Effector memory CD4-positive, alpha-beta T cell (primary cell): ENCODE measurements at regions not wholly inside any gene's neighbourhood (a gene's known extent, or its start where the extent isn't known, plus 50 kb on each side); places are given as distances from the start of the nearest gene placed in this dataset.

Source experiments
- DNase-seq, 3 donors: peaks; one replicate each; pipeline ENCODE4 v3.0.0-alpha.2; 2020
- H3K27ac ChIP-seq: 2 replicates; pipeline ENCODE4 v1.7.0; 2013; ENCODE audit warnings: mild to moderate bottlenecking, low read length, moderate library complexity; ENCODE audit not compliant: insufficient read depth, poor library complexity, severe bottlenecking
- H3K27me3 ChIP-seq: replicated peaks from 2 replicates; pipeline ENCODE4 v1.7.0; 2013; ENCODE audit warnings: mild to moderate bottlenecking, low read length; ENCODE audit not compliant: insufficient read depth, control insufficient read depth, poor library complexity, severe bottlenecking
- H3K36me3 ChIP-seq: 2 replicates; pipeline ENCODE4 v1.7.0; 2013; ENCODE audit warnings: mild to moderate bottlenecking, low read length, moderate library complexity; ENCODE audit not compliant: control insufficient read depth, insufficient read depth
- H3K4me1 ChIP-seq: 2 replicates; pipeline ENCODE4 v1.7.0; 2013; ENCODE audit warnings: low read length, mild to moderate bottlenecking; ENCODE audit not compliant: control insufficient read depth, insufficient read depth, poor library complexity, severe bottlenecking
- H3K4me3 ChIP-seq: 2 replicates; pipeline ENCODE4 v1.7.0; 2013; ENCODE audit warnings: low read length, low read depth, mild to moderate bottlenecking; ENCODE audit not compliant: insufficient read depth, poor library complexity, severe bottlenecking
- H3K9me3 ChIP-seq: 2 replicates; pipeline ENCODE4 v1.7.0; 2013; ENCODE audit warnings: mild to moderate bottlenecking, low read length, moderate library complexity; ENCODE audit not compliant: control insufficient read depth

GRCh38 chr5:71895546-71895945, 176.5 kb downstream of the CARTPT start:
- Histone ChIP-seq H3K27me3 (no peaks in the 10 kb centered on the region), H3K27ac (no peak overlapping the region), H3K4me3 (no peak overlapping the region), H3K9me3 (no peaks in the 10 kb centered on the region), H3K36me3 (no peaks in the 10 kb centered on the region), H3K4me1 (no peaks in the 10 kb centered on the region)
- no peak for DNase-seq

GRCh38 chr5:71899865-71900342, 180.8 kb downstream of the CARTPT start:
- no peaks in the 10 kb centered on the region for H3K36me3 ChIP-seq
- H3K27ac ChIP-seq, result no peak overlapping the region
- H3K4me3 ChIP-seq, result no peak overlapping the region
- DNase-seq, result no peak
- no peaks in the 10 kb centered on the region for H3K27me3 ChIP-seq
- H3K4me1 ChIP-seq, result no peaks in the 10 kb centered on the region
- H3K9me3 ChIP-seq, result no peaks in the 10 kb centered on the region

DNA sequence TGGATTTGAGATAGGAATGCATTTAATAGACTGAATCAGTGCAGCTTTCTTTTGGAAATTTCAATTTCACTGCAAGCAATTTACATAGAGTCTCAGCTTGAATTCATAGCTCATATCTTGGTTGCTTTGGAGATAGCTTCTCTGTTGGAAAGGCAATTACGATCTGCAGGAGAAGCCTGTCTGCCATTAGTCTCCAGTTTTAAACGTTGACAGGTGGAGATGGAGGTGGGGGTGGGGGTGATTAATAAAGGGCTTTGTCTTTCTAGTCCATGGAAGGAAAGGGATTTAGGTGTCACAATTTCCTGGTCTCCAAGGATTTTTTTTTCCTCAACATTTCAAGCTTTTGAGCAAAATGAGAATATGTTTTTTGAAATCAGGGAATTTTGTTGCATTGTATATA, 184.7 kb downstream of the CARTPT start:
- Histone ChIP-seq H3K9me3 (no peaks in the 10 kb centered on the region), H3K36me3 (no peaks in the 10 kb centered on the region), H3K4me3 (no peak overlapping the region), H3K4me1 (no peaks in the 10 kb centered on the region), H3K27me3 (no peaks in the 10 kb centered on the region), H3K27ac (no peak overlapping the region)
- no peak for DNase-seq

GRCh38 chr5:71904852-71905251, 185.8 kb downstream of the CARTPT start:
- no peak for DNase-seq
- Histone ChIP-seq H3K36me3 (no peaks in the 10 kb centered on the region), H3K4me1 (no peaks in the 10 kb centered on the region), H3K27me3 (no peaks in the 10 kb centered on the region), H3K4me3 (no peak overlapping the region), H3K9me3 (no peaks in the 10 kb centered on the region), H3K27ac (no peak overlapping the region)

GRCh38 chr5:71905834-71906711, 187.0 kb downstream of the CARTPT start:
- Histone ChIP-seq H3K4me3 (no peak overlapping the region), H3K9me3 (no peaks in the 10 kb centered on the region), H3K27me3 (no peaks in the 10 kb centered on the region), H3K4me1 (no peaks in the 10 kb centered on the region), H3K27ac (no peak overlapping the region), H3K36me3 (no peaks in the 10 kb centered on the region)
- no peak for DNase-seq

GRCh38 chr5:71907001-71907588, 188.0 kb downstream of the CARTPT start:
- Histone ChIP-seq H3K27ac (no peak overlapping the region), H3K36me3 (no peaks in the 10 kb centered on the region), H3K27me3 (no peaks in the 10 kb centered on the region), H3K9me3 (no peaks in the 10 kb centered on the region), H3K4me1 (no peaks in the 10 kb centered on the region), H3K4me3 (no peak overlapping the region)
- no peak for DNase-seq

- Histone ChIP-seq H3K9me3 (no peaks in the 10 kb centered on the region), H3K4me3 (no peak overlapping the region), H3K4me1 (no peaks in the 10 kb centered on the region), H3K36me3 (no peaks in the 10 kb centered on the region), H3K27ac (no peak overlapping the region), H3K27me3 (no peaks in the 10 kb centered on the region)
- no peak for DNase-seq
Measured at GRCh38 chr5:71907608-71908145, 188.6 kb downstream of the CARTPT start.

- H3K9me3 ChIP-seq, result no peaks in the 10 kb centered on the region
- no peaks in the 10 kb centered on the region for H3K36me3 ChIP-seq
- no peaks in the 10 kb centered on the region for H3K27me3 ChIP-seq
- no peak overlapping the region for H3K27ac ChIP-seq
- no peaks in the 10 kb centered on the region for H3K4me1 ChIP-seq
- no peak for DNase-seq
- H3K4me3 ChIP-seq, result no peak overlapping the region
Measured at GRCh38 chr5:71910741-71911140, 191.7 kb downstream of the CARTPT start.

- H3K27me3 ChIP-seq, result no peaks in the 10 kb centered on the region
- DNase-seq, result no peak
- no peaks in the 10 kb centered on the region for H3K4me1 ChIP-seq
- H3K27ac ChIP-seq, result no peak overlapping the region
- no peak overlapping the region for H3K4me3 ChIP-seq
- no peaks in the 10 kb centered on the region for H3K9me3 ChIP-seq
- no peaks in the 10 kb centered on the region for H3K36me3 ChIP-seq
Measured at GRCh38 chr5:71912021-71912420, 192.9 kb downstream of the CARTPT start.

GRCh38 chr5:71914281-71914680, 193.0 kb upstream of the MAP1B start:
- Histone ChIP-seq H3K27ac (no peak overlapping the region), H3K4me3 (no peak overlapping the region), H3K9me3 (no peaks in the 10 kb centered on the region), H3K36me3 (no peaks in the 10 kb centered on the region), H3K4me1 (no peaks in the 10 kb centered on the region), H3K27me3 (no peaks in the 10 kb centered on the region)
- no peak for DNase-seq
